AG10803 (cell line): ENCODE measurements at regions not wholly inside any gene's neighbourhood (a gene's known extent, or its start where the extent isn't known, plus 50 kb on each side); places are given as distances from the start of the nearest gene placed in this dataset.

ENCODE experiments used
- DNase-seq: peaks from one replicate; pipeline ENCODE4 v3.0.0; 2010; ENCODE audit warnings: low read depth
- H3K4me3 ChIP-seq: 2 replicates; pipeline ENCODE4 v1.5.1; 2011; ENCODE audit warnings: mild to moderate bottlenecking, low read length, control low read depth
- TF ChIP-seq, protein P1 (sequence below): conservative IDR thresholded peaks from 2 replicates; pipeline ENCODE4 v1.5.1; 2011; ENCODE audit warnings: mild to moderate bottlenecking, low read length, control low read depth, inconsistent platforms

DNA sequence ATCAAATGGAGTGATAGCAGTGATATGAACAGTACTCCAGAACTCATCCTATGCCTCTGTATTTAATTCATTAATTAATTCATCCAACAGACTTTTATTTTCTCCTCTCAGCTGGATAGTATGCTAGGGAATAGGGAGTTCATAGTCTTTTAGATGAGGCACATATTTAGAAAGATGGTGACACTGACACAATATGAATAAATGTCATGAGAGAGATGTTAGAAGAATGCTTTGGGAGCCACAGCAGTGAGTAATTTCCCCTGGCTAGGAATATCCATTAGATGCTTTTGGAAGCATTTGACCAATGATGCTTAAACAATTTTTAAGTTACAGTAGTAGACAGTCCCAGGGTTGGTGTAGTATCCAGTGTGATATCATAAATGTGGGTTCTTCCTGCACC, 428.7 kb upstream of the SGCD start:
- no peak overlapping the region for H3K4me3 ChIP-seq
- TF ChIP-seq, protein P1, sequence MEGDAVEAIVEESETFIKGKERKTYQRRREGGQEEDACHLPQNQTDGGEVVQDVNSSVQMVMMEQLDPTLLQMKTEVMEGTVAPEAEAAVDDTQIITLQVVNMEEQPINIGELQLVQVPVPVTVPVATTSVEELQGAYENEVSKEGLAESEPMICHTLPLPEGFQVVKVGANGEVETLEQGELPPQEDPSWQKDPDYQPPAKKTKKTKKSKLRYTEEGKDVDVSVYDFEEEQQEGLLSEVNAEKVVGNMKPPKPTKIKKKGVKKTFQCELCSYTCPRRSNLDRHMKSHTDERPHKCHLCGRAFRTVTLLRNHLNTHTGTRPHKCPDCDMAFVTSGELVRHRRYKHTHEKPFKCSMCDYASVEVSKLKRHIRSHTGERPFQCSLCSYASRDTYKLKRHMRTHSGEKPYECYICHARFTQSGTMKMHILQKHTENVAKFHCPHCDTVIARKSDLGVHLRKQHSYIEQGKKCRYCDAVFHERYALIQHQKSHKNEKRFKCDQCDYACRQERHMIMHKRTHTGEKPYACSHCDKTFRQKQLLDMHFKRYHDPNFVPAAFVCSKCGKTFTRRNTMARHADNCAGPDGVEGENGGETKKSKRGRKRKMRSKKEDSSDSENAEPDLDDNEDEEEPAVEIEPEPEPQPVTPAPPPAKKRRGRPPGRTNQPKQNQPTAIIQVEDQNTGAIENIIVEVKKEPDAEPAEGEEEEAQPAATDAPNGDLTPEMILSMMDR: no peak
- DNase-seq: peak; percentile 83

DNA sequence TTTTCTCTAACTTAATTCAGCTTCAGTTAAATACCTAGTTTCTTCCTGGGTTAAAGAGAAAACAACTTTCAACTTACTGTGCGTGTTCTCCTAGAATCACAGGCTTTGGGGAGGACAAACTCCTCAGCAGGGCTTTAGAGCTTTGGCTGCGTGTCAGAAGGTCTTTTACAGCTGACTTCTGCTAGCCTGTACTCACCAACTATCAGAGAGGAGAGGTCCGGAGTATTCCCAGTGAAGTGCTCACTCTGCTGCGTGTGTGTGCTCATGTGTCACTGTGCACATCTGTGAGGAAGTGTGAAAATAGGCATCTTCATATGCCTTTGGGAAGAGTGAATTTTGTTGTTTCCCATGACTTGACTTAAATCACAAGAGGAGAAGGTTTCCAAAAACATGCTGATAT, 423.2 kb upstream of the SGCD start:
- TF ChIP-seq, protein P1: no peak
- no peak for DNase-seq
- H3K4me3 ChIP-seq: no peak overlapping the region

DNA sequence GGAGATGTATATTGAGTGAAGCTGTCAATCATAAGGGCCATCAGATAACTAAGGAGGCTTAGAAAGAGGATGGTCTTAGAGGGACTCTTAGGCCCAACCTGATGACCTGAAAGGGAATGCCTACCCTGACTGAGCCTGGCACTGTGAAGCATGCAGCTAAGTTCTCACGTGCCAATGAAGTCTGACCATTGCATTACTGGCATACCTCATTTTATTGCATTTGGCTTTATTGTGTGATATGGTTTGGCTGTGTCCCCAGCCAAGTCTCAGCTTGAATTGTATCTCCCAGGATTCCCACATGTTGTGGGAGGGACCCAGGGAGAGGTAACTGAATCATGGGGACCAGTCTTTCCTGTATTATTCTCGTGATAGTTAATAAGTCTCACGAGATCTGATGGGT, 421.6 kb upstream of the SGCD start:
- H3K4me3 ChIP-seq: no peak overlapping the region
- TF ChIP-seq, protein P1: no peak
- DNase-seq: peak; percentile 94

GRCh38 chr5:155906046-155906445, 420.9 kb upstream of the SGCD start:
- DNase-seq: no peak
- TF ChIP-seq, protein P1: no peak
- no peak overlapping the region for H3K4me3 ChIP-seq

DNA sequence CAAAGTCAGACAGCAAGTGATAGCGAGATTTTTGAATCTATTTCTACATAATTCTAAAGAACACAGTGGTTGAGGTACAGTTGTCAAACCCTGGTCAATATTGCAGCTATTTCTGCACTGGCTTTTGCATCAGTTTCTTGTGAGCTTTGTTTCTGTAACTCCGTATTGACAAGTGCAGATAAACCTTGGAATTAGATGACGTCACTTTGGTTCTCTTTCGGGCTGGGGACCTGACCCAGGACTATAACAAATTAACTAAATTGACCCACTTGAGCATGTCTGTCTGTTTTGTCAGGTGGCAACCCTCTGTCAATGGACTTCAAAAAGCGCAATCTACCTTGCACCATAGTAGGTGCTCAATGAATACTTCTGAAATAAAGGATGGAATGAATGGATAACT, 418.4 kb upstream of the SGCD start:
- H3K4me3 ChIP-seq: no peak overlapping the region
- TF ChIP-seq, protein P1: no peak
- no peak for DNase-seq

DNA sequence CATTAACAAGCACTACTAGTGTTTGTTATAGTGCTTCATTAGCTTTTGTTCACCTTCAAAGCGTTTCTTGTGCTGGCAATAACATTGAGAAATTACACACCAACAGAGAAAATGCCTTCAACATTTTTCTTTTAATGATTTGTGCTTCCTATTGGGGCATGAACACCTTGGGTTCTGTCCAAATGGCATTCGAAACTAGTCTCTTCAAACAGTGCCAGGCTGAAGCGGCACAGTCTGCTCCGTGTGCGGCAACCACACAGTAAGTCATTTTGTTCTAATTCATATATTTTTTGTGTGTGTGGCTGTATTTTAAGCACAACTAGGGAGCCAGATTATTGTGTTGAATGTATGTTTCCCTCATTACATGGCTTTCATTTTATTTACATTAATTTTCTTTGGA, 414.7 kb upstream of the SGCD start:
- no peak overlapping the region for H3K4me3 ChIP-seq
- no peak for DNase-seq
- TF ChIP-seq, protein P1: no peak

DNA sequence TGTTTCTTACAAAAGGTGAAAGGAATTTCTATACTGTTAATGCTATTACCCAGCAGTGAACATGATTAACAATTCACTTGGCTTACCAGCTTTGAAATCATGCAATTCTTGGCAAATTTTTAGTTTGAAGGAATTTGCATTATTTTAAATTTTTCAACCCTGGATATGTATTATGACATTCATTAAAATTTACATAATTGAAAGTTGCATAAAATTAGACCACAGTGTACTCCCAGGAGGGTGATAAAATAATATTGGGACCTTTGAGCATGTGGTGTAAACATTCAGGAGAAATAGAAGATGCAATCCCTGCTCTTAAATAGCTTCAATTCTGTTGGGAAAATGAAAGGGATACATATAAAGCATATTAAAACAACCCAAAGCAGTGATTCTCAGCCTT, 412.2 kb upstream of the SGCD start:
- peak; percentile 79 for DNase-seq
- TF ChIP-seq, protein P1: no peak
- no peak overlapping the region for H3K4me3 ChIP-seq
